HG03432 (cell line): ENCODE measurements at regions not wholly inside any gene's neighbourhood (a gene's known extent, or its start where the extent isn't known, plus 50 kb on each side); places are given as distances from the start of the nearest gene placed in this dataset.

Experiments used
- ATAC-seq: cut with Tn5 transposase; IDR thresholded peaks from one replicate; pipeline ENCODE4 v1.9.1; 2021; ENCODE audit warnings: mild to moderate bottlenecking, moderate library complexity; ENCODE audit not compliant: unreplicated experiment

- no peak for ATAC-seq
Measured at GRCh38 chr5:106755789-106756188, 914.9 kb downstream of the EFNA5 start.

DNA sequence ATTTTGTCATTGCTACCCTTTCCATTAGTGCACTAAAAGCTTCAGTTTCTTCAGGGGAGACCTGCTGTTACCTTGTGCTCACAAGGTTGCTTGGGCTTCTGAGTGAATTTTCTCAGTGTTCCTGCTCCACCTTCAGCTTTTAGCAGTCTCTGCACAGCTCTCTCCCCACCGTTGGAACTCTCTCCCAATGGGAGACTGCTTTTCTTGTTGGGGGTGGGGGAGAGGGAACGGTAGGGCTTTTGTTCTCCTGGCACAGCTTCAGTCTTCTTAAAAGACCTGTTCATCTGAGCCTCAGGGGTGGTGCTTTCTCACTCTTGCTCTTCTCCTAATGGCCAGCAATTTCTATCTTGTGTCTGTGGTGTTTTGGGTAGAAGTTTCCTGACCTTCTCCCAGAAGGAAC is 915.7 kb downstream of the EFNA5 start:
- ATAC-seq = no peak

GRCh38 chr5:106749826-106750225 is 920.9 kb downstream of the EFNA5 start:
- no peak for ATAC-seq

DNA sequence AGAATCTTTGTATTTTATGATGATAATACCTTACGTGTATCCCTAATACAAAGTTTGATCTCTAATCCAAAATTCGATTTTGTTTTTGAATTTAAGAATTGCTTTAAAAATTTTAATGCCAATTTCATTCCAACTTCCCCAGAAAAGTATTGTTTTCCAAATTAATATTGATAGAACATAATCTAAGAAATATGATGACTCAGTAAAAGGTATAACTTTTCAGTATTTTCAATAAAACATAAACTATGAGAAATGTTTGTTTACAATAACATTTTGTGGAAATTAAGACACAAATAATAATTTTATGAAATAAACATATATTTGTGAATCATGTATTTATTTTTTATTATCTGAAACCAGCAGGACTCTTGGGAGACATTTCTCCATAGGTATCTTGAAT is 931.6 kb downstream of the EFNA5 start:
- ATAC-seq = no peak

DNA sequence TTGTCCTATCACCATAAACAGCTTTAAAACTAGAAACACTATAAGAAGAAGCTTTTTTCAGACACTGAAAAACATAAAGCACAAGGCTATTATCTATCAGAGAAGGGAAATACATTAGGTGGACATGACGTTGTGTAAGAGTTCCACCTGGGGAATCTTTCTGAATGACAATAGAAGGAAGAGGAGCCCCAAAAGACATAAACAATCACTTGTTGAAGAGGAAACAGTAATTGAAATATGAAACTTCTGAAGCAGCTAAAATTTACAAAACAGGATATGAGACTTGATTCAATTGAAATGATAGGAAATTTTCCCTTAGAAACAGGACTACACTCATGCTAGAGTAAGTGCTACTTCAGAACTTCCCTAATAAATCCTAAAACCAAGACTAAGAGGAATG is 933.6 kb downstream of the EFNA5 start:
- no peak for ATAC-seq

DNA sequence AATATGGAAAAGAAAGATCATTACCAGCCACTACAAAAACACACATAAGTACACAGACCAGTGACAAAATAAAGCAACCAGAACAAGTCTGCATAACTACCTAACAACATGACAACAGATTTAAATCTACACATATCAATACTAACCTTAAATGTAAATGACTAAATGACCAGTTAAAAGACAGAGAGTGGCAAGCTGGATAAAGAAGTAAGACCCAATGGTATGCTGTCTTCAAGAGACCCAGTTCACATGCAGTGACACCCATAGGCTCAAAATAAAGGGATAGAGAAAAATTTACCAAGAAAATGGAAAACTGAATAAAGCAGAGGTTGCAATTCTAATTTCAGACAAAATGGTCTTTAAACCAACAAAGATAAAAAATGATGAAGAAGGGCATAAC is 938.1 kb downstream of the EFNA5 start:
- no peak for ATAC-seq

- ATAC-seq = no peak
Measured at GRCh38 chr5:106730912-106731311, 939.8 kb downstream of the EFNA5 start.

- no peak for ATAC-seq
Measured at GRCh38 chr5:106730506-106730905, 940.2 kb downstream of the EFNA5 start.

DNA sequence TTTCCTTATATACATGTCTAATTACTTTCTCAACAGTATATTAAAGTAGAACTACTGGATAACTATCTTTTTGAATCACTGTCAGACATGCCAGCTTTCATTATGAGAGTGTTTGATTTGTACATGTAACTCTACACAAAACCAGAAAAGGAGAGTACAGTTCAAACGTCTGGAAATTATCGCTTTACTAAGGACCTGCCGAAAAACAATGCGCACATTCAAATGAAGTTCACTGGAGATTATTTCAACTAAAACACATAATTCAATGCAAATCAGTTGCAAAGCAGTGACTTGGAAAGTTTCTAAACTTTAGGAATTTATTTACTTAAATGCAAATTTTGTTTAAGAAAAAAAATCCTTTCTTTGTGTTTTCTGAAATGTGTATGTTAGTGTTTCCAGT is 942.5 kb downstream of the EFNA5 start:
- no peak for ATAC-seq

DNA sequence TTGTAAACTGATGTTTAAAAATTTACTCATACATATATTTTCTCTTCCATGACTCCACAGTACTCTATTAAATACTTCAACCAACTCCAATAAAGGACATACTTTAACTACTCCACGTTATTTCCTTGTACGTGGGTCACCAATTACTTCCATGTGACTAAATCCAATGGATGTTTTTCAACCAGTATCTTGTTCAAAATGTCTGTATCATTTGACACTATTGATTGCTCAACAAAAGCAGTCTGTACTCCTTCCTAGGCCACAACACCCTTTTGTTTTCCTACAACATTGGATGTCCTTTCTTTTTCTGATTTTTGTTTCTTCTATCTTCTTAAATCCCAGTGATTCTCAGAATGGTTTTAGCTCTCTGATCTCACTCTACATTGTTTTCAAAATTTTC is 943.7 kb downstream of the EFNA5 start:
- ATAC-seq = no peak

- no peak for ATAC-seq
Measured at GRCh38 chr5:106720367-106720766, 950.4 kb downstream of the EFNA5 start.

- ATAC-seq = no peak
Measured at GRCh38 chr5:106699796-106700195, 970.9 kb downstream of the EFNA5 start.

DNA sequence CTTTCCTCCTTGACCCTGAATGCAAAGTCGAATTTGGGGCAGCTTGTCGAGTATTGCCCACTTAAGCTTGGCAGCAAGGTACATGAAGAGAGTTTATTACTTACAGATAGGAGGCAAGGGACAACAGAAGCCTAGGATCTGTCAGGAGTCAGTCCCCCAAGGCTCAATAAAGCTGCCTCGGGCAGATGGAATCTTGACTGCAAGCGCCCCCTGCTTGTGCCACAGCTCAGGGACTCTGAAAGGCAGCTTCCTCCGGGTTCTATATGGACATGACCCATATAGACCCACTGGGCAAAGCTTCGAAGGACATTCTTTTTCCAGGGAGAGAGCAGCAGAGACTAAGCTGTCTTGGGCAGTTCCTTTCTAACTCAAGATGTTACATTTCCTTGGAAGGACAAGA is 971.5 kb downstream of the EFNA5 start:
- ATAC-seq = no peak

DNA sequence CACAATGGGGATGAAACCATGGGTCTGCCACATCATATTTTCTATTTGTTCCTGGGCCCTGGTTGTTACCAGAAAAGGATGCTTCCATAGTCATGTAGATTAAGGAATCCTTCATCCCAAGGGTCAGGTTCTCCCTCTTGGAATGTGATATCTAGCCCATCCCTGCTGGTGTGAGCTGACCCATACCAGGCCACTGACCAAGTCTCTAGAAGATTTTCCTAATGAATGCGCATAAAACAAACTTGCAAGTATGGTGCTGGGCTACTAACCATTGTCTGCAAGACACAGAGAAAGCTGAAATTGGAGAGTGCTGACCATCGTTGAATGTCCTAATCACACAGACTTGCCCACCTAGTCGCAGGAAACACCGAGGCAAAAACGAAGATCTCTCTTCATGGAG is 972.6 kb downstream of the EFNA5 start:
- ATAC-seq = no peak

GRCh38 chr5:106691701-106692100 is 979.0 kb downstream of the EFNA5 start:
- no peak for ATAC-seq

- no peak for ATAC-seq
Measured at GRCh38 chr5:106690585-106690984, 980.2 kb downstream of the EFNA5 start.

- peak; percentile 96 for ATAC-seq
Measured at GRCh38 chr5:106680330-106680729, 990.4 kb downstream of the EFNA5 start.

GRCh38 chr5:106677057-106677456 is 993.7 kb downstream of the EFNA5 start:
- ATAC-seq = no peak

DNA sequence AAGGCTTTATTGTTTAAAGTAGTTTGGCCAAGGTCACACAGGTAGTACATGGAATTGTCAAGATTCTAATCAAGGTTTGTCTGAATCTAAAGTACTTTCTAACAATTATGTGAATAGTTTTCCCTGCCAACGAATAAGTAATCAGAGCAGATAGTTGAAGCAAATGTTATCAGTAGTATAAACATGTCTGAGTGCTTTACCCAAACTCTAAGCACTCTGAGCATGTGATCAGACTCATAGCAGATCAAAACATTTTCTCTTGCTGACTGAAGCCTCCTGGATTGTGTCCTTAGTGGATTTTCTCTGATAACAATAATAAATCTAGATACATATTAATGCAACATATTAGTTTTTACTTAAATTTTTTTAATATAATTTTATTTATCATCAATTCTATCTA is 995.0 kb downstream of the EFNA5 start:
- ATAC-seq = no peak

- no peak for ATAC-seq
Measured at GRCh38 chr5:106673941-106674340, 996.8 kb downstream of the EFNA5 start.

DNA sequence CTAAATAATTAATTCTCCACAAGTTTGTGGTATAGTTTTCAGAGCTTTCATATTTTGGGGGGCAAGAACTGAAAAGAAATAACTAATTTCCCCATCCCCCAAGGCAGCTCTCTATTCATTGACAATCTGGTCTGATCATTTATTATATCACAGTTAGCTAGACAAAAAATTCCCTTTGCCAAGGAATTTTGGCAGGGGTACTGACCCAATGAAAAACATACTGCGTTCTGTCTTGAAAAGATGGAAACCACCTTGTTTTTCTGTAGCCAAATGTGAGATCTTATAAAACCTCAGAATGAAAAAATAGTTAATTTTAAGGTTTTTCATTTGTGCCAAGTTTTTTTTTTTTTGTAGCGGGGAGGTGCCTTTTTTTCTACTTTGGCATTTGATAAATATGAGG is 1008.9 kb downstream of the EFNA5 start:
- ATAC-seq = no peak

GRCh38 chr5:106660681-106661080 is 1010.1 kb downstream of the EFNA5 start:
- no peak for ATAC-seq

DNA sequence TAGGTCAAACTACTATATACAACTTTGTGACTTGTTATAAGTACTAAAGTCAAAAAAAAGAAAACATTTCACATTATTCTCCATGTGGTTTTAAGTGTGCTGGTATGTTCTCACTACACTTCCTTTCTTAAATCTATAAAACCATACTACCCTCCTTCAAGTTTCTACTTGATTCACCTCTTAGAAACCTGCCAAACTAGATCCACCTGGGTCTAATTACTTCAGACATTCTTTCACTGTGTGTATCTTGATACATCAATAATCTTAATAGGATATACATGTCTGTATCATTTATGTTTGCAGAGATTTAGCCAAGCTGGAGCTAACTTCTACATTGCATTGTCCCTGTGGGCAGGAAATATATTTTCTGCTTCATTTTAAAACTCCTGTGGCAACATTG is 1012.6 kb downstream of the EFNA5 start:
- ATAC-seq = no peak

DNA sequence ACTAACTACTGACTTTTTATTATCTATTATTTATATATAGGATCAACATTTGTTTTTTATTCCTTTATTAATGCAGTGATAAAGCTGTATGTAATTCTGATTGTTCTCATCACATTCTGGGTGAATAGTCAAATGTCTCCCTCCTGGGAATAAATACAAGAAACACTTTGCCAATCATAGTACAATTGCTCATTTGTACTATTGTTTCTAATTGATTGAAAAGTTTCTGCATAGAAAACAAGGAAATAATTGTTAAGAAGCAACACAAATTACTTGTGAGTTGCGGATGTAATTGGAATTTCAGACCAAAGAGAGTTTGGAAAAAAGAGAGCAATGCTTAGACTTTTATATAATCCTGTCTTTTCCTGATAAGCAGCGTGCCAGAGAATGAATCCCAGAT is 1013.9 kb downstream of the EFNA5 start:
- ATAC-seq = no peak
